NCI-H2107 treated with DMSO at 0.1 percent for 48 hours (cell line): ENCODE measurements at regions not wholly inside any gene's neighbourhood (a gene's known extent, or its start where the extent isn't known, plus 50 kb on each side); places are given as distances from the start of the nearest gene placed in this dataset.
"Not testable (repeated sequence)": the region's sequence is repeated elsewhere in the genome, so short reads cannot be mapped to it uniquely, and the experiment has no call there.

ENCODE experiments used
- DNase-seq: peaks from one replicate; lab custom pipeline; 2025; ENCODE audit not compliant: unreplicated experiment; lab: John Stamatoyannopoulos, UW

DNA sequence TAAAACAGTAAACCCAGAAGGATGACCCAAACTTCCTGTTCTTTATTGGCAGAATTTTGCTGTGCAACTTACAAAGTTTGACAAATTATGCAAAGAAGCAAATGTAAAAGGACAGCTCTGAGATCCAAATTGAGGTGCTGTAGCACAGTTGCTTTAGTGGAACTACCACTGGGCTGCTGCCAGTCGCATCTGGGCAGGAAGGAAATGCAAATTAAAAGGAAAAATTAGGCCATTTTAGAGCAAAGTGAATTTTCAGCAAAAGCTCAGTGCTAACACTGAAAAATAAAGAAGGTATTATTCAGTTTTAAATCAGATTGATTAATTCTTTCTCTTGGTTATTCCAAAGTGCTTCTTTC, 104.5 kb downstream of the ZMAT3 start:
- no peak for DNase-seq

DNA sequence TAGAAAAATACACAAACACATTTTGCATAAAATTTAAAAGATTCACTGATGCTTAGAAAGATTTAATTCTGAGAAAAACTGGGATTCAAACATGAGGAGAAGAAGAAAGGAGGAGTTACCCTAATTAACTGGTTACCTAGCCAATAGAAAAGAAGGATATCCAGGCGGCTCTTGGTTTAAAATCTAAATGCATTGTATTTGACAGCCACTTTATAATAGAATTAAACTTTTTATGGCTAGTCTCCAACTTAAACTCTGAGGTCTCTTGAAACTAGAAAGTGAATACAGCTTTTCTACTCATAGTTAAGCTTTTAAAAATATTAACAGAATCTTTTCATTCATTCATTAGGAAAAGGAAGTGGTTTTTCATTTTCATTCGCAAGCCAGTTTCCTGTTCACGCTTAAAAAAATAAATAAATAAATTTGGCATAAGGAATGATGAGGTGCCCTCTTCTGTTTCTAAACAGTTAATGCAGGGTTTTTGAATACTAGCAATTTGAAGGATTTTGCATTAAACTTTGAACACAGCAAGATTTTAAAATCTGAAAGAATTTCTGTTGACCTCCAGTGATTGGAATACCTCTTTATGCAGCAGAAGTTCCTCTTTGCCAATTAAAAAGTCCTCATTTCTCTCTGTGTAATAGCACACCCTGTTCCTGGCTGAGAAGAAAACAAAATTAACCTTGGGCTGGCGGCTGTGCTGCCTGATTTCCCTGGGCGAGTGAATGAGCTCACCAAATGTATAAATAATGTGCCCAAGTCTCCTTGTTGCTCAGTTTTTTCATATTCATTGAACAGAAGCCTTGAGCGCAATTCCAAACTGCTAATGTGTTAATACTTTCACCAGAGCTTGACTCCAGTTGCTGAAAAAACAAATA, 105.1 kb downstream of the ZMAT3 start:
- peak; percentile 83 for DNase-seq

GRCh38 chr3:178964551-178964950, 107.1 kb downstream of the ZMAT3 start:
- DNase-seq, result no peak

DNA sequence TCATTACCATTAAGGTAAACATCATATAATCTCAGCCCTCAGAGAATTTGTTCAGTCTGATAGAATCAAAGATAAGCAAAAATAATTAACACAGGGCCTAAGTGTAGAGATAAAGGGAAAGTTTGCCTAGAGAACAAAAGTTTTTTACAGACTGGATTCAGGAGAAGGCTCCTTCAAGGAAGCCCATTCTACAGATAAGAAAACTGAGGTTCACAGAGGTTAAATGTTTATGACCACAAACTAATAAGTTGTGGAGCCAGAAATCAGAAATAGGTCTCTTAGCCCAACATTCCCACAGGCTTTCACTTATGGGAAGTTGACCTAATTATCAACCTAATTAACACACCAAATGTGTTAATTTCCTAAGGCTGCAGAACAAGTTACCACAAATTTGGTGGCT, 110.7 kb downstream of the ZMAT3 start:
- no peak for DNase-seq

GRCh38 chr3:178960181-178960580, 111.4 kb downstream of the ZMAT3 start:
- no peak for DNase-seq

- DNase-seq, result no peak
Measured at GRCh38 chr3:178950676-178951075, 120.9 kb downstream of the ZMAT3 start.

- no peak for DNase-seq
Measured at GRCh38 chr3:178949896-178950295, 121.7 kb downstream of the ZMAT3 start.

GRCh38 chr3:178948546-178948945, 123.1 kb downstream of the ZMAT3 start:
- DNase-seq, result no peak

GRCh38 chr3:178947738-178948137, 123.9 kb downstream of the ZMAT3 start:
- DNase-seq, result no peak

- not testable (repeated sequence) for DNase-seq
Measured at GRCh38 chr3:178942261-178942660, 129.3 kb downstream of the ZMAT3 start.

- DNase-seq, result no peak
Measured at GRCh38 chr3:178930116-178930515, 141.5 kb downstream of the ZMAT3 start.

- no peak for DNase-seq
Measured at GRCh38 chr3:178916223-178916622, 155.4 kb downstream of the ZMAT3 start.

GRCh38 chr3:178915365-178915764, 156.2 kb downstream of the ZMAT3 start:
- DNase-seq, result no peak

DNA sequence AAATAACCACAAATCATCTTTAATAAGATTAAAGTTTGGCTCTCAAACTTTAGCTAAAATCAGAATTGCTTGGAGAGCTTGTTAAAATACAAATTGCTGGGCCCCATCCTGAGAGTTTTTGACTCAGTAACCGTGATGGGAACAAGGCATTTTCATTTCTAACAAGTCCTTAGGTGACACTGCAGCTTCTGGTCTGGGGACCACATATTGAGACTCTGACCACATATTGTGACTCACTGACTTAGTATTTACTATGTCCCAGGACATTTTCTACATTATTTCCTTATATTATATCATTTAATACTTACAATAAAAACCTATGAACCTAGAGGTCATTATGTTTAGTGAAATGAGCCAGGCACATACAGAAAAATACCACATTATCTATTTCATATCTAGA, 164.5 kb downstream of the ZMAT3 start:
- DNase-seq, result no peak

GRCh38 chr3:178901204-178901603, 170.4 kb downstream of the ZMAT3 start:
- DNase-seq, result no peak

DNA sequence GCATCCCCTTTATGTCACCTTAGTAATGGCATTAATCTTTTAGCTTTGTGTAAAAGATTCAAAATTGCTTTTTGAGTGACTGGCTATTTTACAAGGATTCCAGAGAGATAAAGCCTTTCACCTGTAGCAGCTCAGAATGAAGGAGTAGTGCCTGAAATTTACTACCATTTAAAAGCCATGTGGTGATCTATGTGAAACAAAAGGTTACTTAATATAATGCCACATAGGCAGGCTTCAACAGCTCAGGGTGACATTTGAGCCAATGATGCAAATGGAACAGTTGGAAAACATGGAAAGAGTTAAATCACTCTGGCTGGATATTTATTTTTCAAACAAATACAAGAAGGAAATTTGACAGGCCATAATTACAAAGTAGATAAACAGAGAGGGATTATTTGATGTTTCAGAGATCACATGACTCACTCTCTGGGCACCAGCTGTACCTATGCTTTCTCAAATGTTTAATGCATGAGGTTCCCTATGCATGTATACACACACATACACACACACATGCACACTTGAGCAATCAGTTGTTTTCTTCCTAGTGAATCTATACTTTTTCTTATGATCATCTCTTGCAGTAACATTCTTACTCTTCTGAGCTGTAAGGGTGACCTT, 171.5 kb downstream of the ZMAT3 start:
- peak; percentile 99 for DNase-seq

- no peak for DNase-seq
Measured at GRCh38 chr3:178895178-178895789, 176.3 kb downstream of the ZMAT3 start.
